Keratinocyte (primary cell): ENCODE measurements at regions not wholly inside any gene's neighbourhood (a gene's known extent, or its start where the extent isn't known, plus 50 kb on each side); places are given as distances from the start of the nearest gene placed in this dataset.
"Not testable (repeated sequence)": the region's sequence is repeated elsewhere in the genome, so short reads cannot be mapped to it uniquely, and the experiment has no call there.

Experiments used
- DNase-seq: peaks from one replicate; pipeline ENCODE4 v3.0.0-alpha.2; 2011; ENCODE audit warnings: low read depth, missing footprints, low spot score
- FAIRE-seq: peaks from 2 replicates; lab custom pipeline; 2011; peaks lifted over from hg19 to GRCh38; lab: Jason Lieb, UNC
- H2AFZ ChIP-seq: 2 replicates; pipeline ENCODE4 v1.6.0; 2012; ENCODE audit warnings: low read length, control low read depth, inconsistent platforms; ENCODE audit not compliant: control insufficient read depth
- H3K27ac ChIP-seq: 2 replicates; pipeline ENCODE4 v1.5.1; 2011; ENCODE audit warnings: low read length; ENCODE audit not compliant: control insufficient read depth, insufficient read depth
- H3K27me3 ChIP-seq: 3 replicates; pipeline ENCODE4 v1.6.0; 2011; ENCODE audit warnings: low read length; ENCODE audit not compliant: control insufficient read depth, insufficient read depth; ENCODE audit errors: extremely low read depth
- H3K36me3 ChIP-seq, 2 experiments: 2 replicates in 1 of 2; 3 replicates in 1 of 2; pipeline ENCODE4 v1.5.1; 2011; ENCODE audit warnings: low read length in 2 of 2, mild to moderate bottlenecking in 1 of 2; ENCODE audit not compliant: control insufficient read depth in 2 of 2, insufficient read depth in 2 of 2; ENCODE audit errors: extremely low read depth in 1 of 2
- H3K4me1 ChIP-seq: 3 replicates; pipeline ENCODE4 v1.5.1; 2011; ENCODE audit warnings: low read length; ENCODE audit not compliant: control insufficient read depth, insufficient read depth; ENCODE audit errors: extremely low read depth
- H3K4me2 ChIP-seq: 3 replicates; pipeline ENCODE4 v1.6.0; 2011; ENCODE audit warnings: low read depth, low read length; ENCODE audit not compliant: control insufficient read depth, insufficient read depth; ENCODE audit errors: extremely low read depth
- H3K4me3 ChIP-seq, 3 experiments: fragments of 200-600 bp in 1 of 3; sonication (generic) in 1 of 3; 2 replicates in 2 of 3; 3 replicates in 1 of 3; pipeline ENCODE4 v1.5.1; 2011 to 2016; ENCODE audit warnings: low read length in 3 of 3, mild to moderate bottlenecking in 3 of 3, control low read depth in 2 of 3, inconsistent platforms in 1 of 3, low read depth in 1 of 3, mixed read lengths in 1 of 3, mixed run types in 1 of 3, moderate library complexity in 1 of 3; ENCODE audit not compliant: control insufficient read depth in 2 of 3, insufficient read depth in 2 of 3; ENCODE audit errors: extremely low read depth in 1 of 3
- H3K79me2 ChIP-seq: 2 replicates; pipeline ENCODE4 v1.6.0; 2012; ENCODE audit warnings: low read length; ENCODE audit not compliant: control insufficient read depth, insufficient read depth
- H3K9ac ChIP-seq: 3 replicates; pipeline ENCODE4 v1.6.0; 2011; ENCODE audit warnings: low read length; ENCODE audit not compliant: control insufficient read depth, insufficient read depth; ENCODE audit errors: extremely low read depth
- H3K9me1 ChIP-seq: 3 replicates; pipeline ENCODE4 v1.6.0; 2011; ENCODE audit warnings: low read length; ENCODE audit not compliant: control insufficient read depth, insufficient read depth; ENCODE audit errors: extremely low read depth
- H3K9me3 ChIP-seq: 2 replicates; pipeline ENCODE4 v1.5.1; 2012; ENCODE audit warnings: low read depth, low read length; ENCODE audit not compliant: control insufficient read depth
- H4K20me1 ChIP-seq: 3 replicates; pipeline ENCODE4 v1.6.0; 2011; ENCODE audit warnings: low read length; ENCODE audit not compliant: control insufficient read depth, insufficient read depth; ENCODE audit errors: extremely low read depth
- dilution Hi-C: fragments of 300-500 bp; cut with MboI; formaldehyde crosslinking; loops from one replicate; pipeline ENCODE4 v1.7.0; 2020; ENCODE audit warnings: low sequenced_read_pairs; ENCODE audit not compliant: extremely low pct_ligation_motif_present

DNA sequence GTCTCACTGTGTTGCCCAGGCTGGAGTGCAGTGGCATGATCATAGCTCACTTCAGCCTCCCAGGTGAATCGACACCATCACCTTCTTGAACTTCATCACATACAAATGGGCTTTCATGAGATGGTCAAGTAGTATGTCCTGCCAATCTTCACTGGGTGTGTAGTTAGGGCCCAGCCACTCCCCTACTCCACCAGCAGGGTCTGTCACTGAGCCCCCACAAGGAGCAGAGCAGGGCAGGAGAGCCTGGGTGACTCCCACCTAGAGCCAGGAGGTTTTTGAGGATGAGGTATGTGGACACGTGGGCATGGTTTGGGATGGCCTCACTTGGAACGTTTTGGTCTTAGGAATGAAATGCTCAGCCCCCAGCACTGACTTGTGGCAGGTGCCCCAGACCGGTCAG, 4037.7 kb upstream of the TPTE start:
- DNase-seq, FAIRE-seq, H3K4me2 ChIP-seq, H3K79me2 ChIP-seq, H3K4me1 ChIP-seq, H4K20me1 ChIP-seq, H3K27ac ChIP-seq, H3K36me3 ChIP-seq, H3K4me3 ChIP-seq, H3K27me3 ChIP-seq, H3K9ac ChIP-seq, H3K9me1 ChIP-seq, H3K9me3 ChIP-seq, dilution Hi-C loops, H2AFZ ChIP-seq: not testable (repeated sequence)

DNA sequence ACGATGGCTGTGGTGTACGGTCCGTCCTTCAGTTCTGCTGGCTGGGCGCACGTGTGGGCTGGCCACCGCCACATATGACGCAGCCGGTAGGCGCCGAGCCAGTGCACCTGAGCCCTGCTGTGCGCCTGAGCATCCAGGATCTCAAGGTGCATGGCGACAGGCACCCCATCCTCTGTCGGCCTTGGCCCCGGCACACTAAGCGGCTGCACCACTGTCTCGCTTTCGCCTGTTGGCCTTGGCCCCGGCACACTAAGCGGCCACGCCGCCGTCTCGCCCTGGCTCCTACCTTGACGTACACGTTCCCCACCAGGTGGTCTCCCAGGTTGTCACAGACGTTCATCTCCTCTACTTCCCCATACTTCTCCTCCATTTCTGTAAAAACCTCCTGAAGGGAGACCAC, 4034.6 kb upstream of the TPTE start:
- DNase-seq, H3K36me3 ChIP-seq, H3K9ac ChIP-seq, H3K27ac ChIP-seq, H3K4me3 ChIP-seq, H2AFZ ChIP-seq, H3K4me2 ChIP-seq, H3K27me3 ChIP-seq, dilution Hi-C loops, H3K9me3 ChIP-seq, H3K9me1 ChIP-seq, H3K4me1 ChIP-seq, H4K20me1 ChIP-seq, FAIRE-seq, H3K79me2 ChIP-seq: not testable (repeated sequence)

DNA sequence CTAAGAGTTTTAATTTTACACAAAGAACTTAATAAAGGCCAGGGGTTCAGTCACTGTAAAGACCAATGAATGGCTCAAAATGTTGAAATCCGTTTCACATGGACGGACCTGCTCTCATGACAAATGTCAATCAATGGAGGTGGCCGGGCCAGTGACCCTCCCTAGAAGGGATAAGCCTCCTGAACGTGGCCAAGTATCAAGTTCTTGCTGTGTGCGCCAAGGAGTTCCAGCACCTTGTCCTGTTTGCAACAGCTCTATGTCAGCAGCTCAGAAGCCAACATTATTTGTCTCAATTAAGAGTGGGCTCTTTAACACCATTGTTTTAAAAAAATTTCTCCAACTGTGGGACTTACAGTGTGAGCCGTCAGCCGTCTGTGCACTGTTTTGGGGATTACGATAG, 4028.7 kb upstream of the TPTE start:
- H3K4me3 ChIP-seq, H3K27me3 ChIP-seq, H2AFZ ChIP-seq, H3K4me1 ChIP-seq, dilution Hi-C loops, FAIRE-seq, H3K79me2 ChIP-seq, H3K27ac ChIP-seq, H3K9me1 ChIP-seq, H3K4me2 ChIP-seq, H3K36me3 ChIP-seq, H3K9ac ChIP-seq, DNase-seq, H3K9me3 ChIP-seq, H4K20me1 ChIP-seq: not testable (repeated sequence)

DNA sequence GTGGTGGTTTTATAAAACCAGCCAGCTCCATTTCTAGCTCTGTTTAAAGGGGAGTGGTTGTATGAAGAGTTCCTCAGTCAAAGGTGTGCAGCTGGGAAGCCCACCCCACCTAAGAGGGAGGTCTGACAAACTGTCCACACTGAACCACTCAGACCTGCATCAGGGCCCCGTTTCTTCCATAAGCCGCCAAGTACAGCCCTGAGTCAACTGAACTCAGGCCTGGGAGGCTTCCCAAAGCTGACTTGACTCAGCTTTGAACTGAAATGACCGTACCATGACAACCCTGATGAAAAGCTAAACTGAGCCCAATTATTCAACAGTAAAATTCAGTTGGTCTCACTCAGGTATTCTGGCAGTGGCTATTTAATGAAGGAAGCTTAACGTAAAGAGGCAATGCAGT, 4027.4 kb upstream of the TPTE start:
- FAIRE-seq, H3K4me3 ChIP-seq, H3K9me1 ChIP-seq, H3K9ac ChIP-seq, dilution Hi-C loops, DNase-seq, H3K79me2 ChIP-seq, H3K4me2 ChIP-seq, H2AFZ ChIP-seq, H3K27me3 ChIP-seq, H3K4me1 ChIP-seq, H4K20me1 ChIP-seq, H3K9me3 ChIP-seq, H3K36me3 ChIP-seq, H3K27ac ChIP-seq: not testable (repeated sequence)

DNA sequence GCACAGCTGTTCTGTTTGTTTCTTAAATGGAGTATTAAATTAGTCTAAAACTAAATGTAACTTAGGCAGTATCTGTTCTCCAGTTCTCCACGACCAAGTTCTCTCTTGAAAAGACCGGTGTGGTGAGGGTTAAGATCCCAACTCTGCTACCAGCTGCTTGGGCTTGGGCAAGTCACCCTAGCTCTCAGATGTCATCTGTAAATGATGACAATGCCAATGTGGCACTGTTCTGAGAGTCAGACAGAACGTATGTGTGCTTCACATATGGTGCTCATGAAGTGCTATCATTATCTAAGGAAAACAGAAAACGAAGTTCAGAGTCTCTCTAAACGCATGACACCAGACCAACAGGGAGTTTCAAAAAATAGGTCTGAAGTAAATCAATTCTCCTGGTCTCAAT, 4025.0 kb upstream of the TPTE start:
- H3K27ac ChIP-seq, dilution Hi-C loops, FAIRE-seq, H3K4me2 ChIP-seq, H2AFZ ChIP-seq, H3K9me3 ChIP-seq, H3K36me3 ChIP-seq, H4K20me1 ChIP-seq, H3K9ac ChIP-seq, H3K79me2 ChIP-seq, H3K27me3 ChIP-seq, H3K4me1 ChIP-seq, H3K4me3 ChIP-seq, DNase-seq, H3K9me1 ChIP-seq: not testable (repeated sequence)
